Lung (tissue), 11 donors: ENCODE measurements at regions not wholly inside any gene's neighbourhood (a gene's known extent, or its start where the extent isn't known, plus 50 kb on each side); places are given as distances from the start of the nearest gene placed in this dataset.
A peak's percentile ranks its signal among the peaks of the same experiment; 100 is the strongest.

Experiments used
- ATAC-seq: fragments of 200-7000 bp; cut with Tn5 transposase; one replicate; pipeline ENCODE4 v1.9.1; 2020; ENCODE audit warnings: moderate number of reproducible peaks; ENCODE audit not compliant: insufficient read depth, low FRiP score
- DNase-seq, 3 donors: peaks; one replicate each; pipeline ENCODE4 v3.0.0-alpha.2; 2013 to 2017
- H3K27ac ChIP-seq, 2 donors: one replicate each; pipeline ENCODE4 v1.5.1; 2013; ENCODE audit warnings: mild to moderate bottlenecking in 2 of 2, moderate library complexity in 2 of 2, control low read depth in 1 of 2, inconsistent platforms in 1 of 2, low read depth in 1 of 2, low read length in 1 of 2
- H3K27me3 ChIP-seq, 3 donors: one replicate each; pipeline ENCODE4 v1.5.1; 2013; ENCODE audit warnings: low read length in 2 of 3; ENCODE audit not compliant: control insufficient read depth in 3 of 3, insufficient read depth in 3 of 3
- H3K36me3 ChIP-seq, 4 donors: one replicate each; pipeline ENCODE4 v1.5.1; 2013; ENCODE audit warnings: low read length in 4 of 4, mild to moderate bottlenecking in 1 of 4, moderate library complexity in 1 of 4; ENCODE audit not compliant: control insufficient read depth in 4 of 4, insufficient read depth in 4 of 4
- H3K4me1 ChIP-seq, 5 donors: one replicate each; pipeline ENCODE4 v1.5.1; 2013; ENCODE audit warnings: low read length in 5 of 5, mild to moderate bottlenecking in 2 of 5, moderate library complexity in 1 of 5; ENCODE audit not compliant: control insufficient read depth in 5 of 5, insufficient read depth in 5 of 5
- H3K4me3 ChIP-seq: one replicate; pipeline ENCODE4 v1.5.1; 2013; ENCODE audit warnings: mild to moderate bottlenecking, control low read depth, moderate library complexity
- H3K9ac ChIP-seq, 2 donors: one replicate each; pipeline ENCODE4 v1.5.1; 2013; ENCODE audit warnings: low read length in 2 of 2, control low read depth in 1 of 2; ENCODE audit not compliant: insufficient read depth in 1 of 2
- H3K9me3 ChIP-seq, 4 donors: one replicate each; pipeline ENCODE4 v1.5.1; 2013; ENCODE audit warnings: low read length in 3 of 4, mild to moderate bottlenecking in 1 of 4, moderate library complexity in 1 of 4; ENCODE audit not compliant: control insufficient read depth in 4 of 4, insufficient read depth in 3 of 4
- WGBS, 2 donors: extraction: QIAGEN DNeasy Blood & Tissue Kit; methylation state at CpG; one replicate each; pipeline ENCODE4 v1.1.7; 2013; 5-methylcytosine and 5-hydroxymethylcytosine counted together
- TF ChIP-seq, protein P1 (sequence below): IDR thresholded peaks from 2 replicates; pipeline ENCODE4 v1.5.1; 2012; ENCODE audit warnings: mild to moderate bottlenecking; ENCODE audit errors: control extremely low read depth, extremely low read depth
- donor health status: control.
- donor health status: control.
- donor health status: Bipolar disorder and iron deficiency.
- donor health status: healthy.
- donor health status: DM: yes; HTN: yes; CAD: no.

DNA sequence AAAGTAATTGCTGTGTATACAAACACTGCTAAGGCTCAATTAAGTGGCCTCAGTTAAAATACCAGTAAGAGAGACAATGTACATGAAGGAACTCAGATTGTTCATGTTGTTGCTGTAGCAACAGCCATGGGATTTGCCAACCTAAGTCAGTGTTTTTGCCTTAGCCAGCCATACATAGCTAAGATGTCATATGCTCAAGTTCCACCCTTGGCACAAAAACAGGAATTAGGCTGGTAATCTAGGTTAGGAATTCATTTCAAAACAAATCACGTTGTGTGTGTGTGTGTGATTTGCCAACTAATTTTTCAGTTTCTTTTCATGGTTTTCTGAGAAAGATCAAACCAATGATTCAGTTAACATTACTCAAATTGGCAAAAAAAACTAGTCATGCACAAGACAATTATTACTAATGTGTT is 143.7 kb upstream of the KCNMB2 start:
- TF ChIP-seq, protein P1, sequence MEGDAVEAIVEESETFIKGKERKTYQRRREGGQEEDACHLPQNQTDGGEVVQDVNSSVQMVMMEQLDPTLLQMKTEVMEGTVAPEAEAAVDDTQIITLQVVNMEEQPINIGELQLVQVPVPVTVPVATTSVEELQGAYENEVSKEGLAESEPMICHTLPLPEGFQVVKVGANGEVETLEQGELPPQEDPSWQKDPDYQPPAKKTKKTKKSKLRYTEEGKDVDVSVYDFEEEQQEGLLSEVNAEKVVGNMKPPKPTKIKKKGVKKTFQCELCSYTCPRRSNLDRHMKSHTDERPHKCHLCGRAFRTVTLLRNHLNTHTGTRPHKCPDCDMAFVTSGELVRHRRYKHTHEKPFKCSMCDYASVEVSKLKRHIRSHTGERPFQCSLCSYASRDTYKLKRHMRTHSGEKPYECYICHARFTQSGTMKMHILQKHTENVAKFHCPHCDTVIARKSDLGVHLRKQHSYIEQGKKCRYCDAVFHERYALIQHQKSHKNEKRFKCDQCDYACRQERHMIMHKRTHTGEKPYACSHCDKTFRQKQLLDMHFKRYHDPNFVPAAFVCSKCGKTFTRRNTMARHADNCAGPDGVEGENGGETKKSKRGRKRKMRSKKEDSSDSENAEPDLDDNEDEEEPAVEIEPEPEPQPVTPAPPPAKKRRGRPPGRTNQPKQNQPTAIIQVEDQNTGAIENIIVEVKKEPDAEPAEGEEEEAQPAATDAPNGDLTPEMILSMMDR, result no peak
- Histone ChIP-seq H3K9me3 (no peaks in the 10 kb centered on the region), H3K4me1 (peaks cover 0 to 7% (median 0%) of the 10 kb centered on the region in 5 donors), H3K27ac (no peak overlapping the region), H3K4me3 (no peak overlapping the region), H3K9ac (no peak overlapping the region), H3K36me3 (no peaks in the 10 kb centered on the region), H3K27me3 (no peaks in the 10 kb centered on the region)
- no peak for ATAC-seq
- WGBS, 2 donors, result 3 to 31% methylated on average over 1 of the region's 1 CpG
- DNase-seq, result peak; percentile 33 to 76 (median 63)

DNA sequence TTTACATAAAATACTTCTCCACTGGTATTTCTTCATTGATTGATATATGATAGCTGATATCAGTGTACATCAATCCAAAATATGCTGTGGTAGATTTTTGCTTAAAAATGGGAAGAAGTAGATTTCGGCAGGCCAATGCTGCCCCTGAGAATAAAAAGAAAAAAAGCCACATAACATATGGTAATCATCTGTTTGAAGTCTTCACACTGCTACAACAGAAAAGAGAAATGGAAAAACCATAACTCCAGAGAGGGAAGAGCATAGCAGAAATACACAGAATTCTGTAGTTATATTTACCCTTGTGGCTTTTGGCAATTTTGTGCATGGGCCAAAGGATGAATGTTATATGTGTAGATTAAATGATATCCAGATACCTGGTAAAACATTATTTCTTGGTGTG is 143.1 kb upstream of the KCNMB2 start:
- no peaks in the 10 kb centered on the region for H3K36me3 ChIP-seq
- no peak overlapping the region for H3K4me3 ChIP-seq
- WGBS, 2 donors, result 18 to 44% methylated on average over 1 of the region's 1 CpG
- DNase-seq (no peak), ATAC-seq (no peak)
- H3K9ac ChIP-seq, result no peak overlapping the region
- peaks cover 0 to 7% (median 0%) of the 10 kb centered on the region in 5 donors for H3K4me1 ChIP-seq
- H3K9me3 ChIP-seq, result no peaks in the 10 kb centered on the region
- H3K27ac ChIP-seq, result no peak overlapping the region
- H3K27me3 ChIP-seq, result no peaks in the 10 kb centered on the region
- TF ChIP-seq, protein P1, result no peak

DNA sequence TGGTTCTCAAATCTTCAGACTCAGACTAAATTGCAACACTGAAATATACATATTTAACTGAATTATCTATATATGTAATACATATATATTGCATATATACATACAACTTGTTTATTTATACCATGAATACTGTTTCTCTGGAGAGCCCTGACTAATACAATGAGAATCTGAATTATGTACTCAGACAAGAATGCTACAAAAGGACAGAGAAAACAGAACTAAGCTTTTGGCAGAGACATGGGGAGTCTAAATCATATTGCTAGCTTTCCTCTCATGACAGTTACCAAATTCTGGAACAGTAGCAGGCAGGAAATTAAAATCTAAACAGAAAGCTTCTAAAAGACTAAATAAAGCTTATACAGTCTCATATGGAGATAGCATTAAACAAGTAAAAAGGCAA is 142.4 kb upstream of the KCNMB2 start:
- no peaks in the 10 kb centered on the region for H3K27me3 ChIP-seq
- no peaks in the 10 kb centered on the region for H3K36me3 ChIP-seq
- no peak for ATAC-seq
- no peak overlapping the region for H3K9ac ChIP-seq
- peaks cover 0 to 7% (median 0%) of the 10 kb centered on the region in 5 donors for H3K4me1 ChIP-seq
- H3K9me3 ChIP-seq, result no peaks in the 10 kb centered on the region
- TF ChIP-seq, protein P1, result no peak
- H3K27ac ChIP-seq, result no peak overlapping the region
- no peak overlapping the region for H3K4me3 ChIP-seq
- DNase-seq, result peak in 2 of 3 donors; percentile 31 to 49

DNA sequence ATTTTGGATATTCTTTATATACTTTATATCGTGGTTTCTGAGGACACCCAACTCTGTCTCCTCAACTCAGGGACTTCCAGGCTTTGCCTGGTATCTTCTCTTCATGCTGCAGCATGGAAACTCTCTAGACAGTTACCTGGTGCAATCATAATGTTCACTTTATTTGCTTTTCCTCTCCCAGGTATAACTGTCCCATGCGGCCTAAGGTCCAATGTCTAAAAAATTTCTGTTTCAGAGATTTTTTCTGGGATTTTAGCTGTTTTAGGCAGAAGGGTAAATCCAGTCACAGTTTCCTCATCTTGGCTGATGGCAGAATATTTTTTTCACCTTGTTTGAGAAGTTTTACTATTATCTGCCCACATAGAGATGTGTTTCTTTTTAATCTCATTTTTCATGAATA is 139.9 kb upstream of the KCNMB2 start:
- Histone ChIP-seq H3K27me3 (no peaks in the 10 kb centered on the region), H3K9ac (no peak overlapping the region), H3K27ac (no peak overlapping the region), H3K9me3 (no peaks in the 10 kb centered on the region), H3K4me1 (peaks cover 0 to 7% (median 0%) of the 10 kb centered on the region in 5 donors), H3K36me3 (no peaks in the 10 kb centered on the region), H3K4me3 (no peak overlapping the region)
- WGBS, 2 donors, result 94 to 96% methylated on average over 2 of the region's 2 CpGs
- TF ChIP-seq, protein P1, result no peak
- no peak for ATAC-seq
- DNase-seq, result no peak
